ENCODE measurements at regions not wholly inside any gene's neighbourhood (a gene's known extent, or its start where the extent isn't known, plus 50 kb on each side); places are given as distances from the start of the nearest gene placed in this dataset.

DNA sequence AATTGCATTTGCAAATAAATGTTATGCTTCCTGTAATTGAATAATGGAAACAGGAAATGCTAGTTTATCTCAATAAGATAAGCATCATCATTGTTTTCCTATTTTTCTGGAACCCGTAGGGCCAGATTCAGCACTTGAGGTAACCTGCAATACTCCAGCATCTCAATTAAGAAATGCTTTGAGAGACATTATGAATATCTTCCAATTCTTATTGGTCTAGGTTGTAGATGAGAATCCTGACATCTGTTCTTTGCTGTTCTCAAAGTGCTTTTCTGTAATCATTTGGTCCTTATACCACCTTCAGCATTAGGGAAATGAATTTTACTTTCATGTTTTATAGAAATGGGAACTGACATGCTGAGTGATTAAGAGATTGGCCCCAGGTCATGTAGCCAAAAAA is 428.3 kb downstream of the CBLN4 start:
- TF ChIP-seq POLR2AphosphoS5 (IDR thresholded peaks at IDR 0.05) = no peak
- TF ChIP-seq, protein P1, sequence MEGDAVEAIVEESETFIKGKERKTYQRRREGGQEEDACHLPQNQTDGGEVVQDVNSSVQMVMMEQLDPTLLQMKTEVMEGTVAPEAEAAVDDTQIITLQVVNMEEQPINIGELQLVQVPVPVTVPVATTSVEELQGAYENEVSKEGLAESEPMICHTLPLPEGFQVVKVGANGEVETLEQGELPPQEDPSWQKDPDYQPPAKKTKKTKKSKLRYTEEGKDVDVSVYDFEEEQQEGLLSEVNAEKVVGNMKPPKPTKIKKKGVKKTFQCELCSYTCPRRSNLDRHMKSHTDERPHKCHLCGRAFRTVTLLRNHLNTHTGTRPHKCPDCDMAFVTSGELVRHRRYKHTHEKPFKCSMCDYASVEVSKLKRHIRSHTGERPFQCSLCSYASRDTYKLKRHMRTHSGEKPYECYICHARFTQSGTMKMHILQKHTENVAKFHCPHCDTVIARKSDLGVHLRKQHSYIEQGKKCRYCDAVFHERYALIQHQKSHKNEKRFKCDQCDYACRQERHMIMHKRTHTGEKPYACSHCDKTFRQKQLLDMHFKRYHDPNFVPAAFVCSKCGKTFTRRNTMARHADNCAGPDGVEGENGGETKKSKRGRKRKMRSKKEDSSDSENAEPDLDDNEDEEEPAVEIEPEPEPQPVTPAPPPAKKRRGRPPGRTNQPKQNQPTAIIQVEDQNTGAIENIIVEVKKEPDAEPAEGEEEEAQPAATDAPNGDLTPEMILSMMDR (IDR thresholded peaks at IDR 0.05 in 8 of 11, conservative IDR thresholded peaks at IDR 0.05 in 3 of 11) = no peak

All from spleen (tissue), 7 donors.